IPS-15b (cell line): ENCODE measurements at regions not wholly inside any gene's neighbourhood (a gene's known extent, or its start where the extent isn't known, plus 50 kb on each side); places are given as distances from the start of the nearest gene placed in this dataset.
A peak's percentile ranks its signal among the peaks of the same experiment; 100 is the strongest.
"Not testable (repeated sequence)": the region's sequence is repeated elsewhere in the genome, so short reads cannot be mapped to it uniquely, and the experiment has no call there.

ENCODE experiments used
- H3K27me3 ChIP-seq: one replicate; pipeline ENCODE4 v1.6.1; 2013; ENCODE audit warnings: low read length; ENCODE audit not compliant: control insufficient read depth, insufficient read depth
- H3K36me3 ChIP-seq: one replicate; pipeline ENCODE4 v1.6.1; 2013; ENCODE audit warnings: low read length; ENCODE audit not compliant: control insufficient read depth, insufficient read depth
- H3K4me1 ChIP-seq: one replicate; pipeline ENCODE4 v1.6.1; 2013; ENCODE audit warnings: mild to moderate bottlenecking, low read length; ENCODE audit not compliant: control insufficient read depth, insufficient read depth
- H3K4me3 ChIP-seq: one replicate; pipeline ENCODE4 v1.5.1; 2013; ENCODE audit warnings: low read depth, low read length
- H3K9ac ChIP-seq: one replicate; pipeline ENCODE4 v1.6.1; 2013; ENCODE audit warnings: low read depth, mild to moderate bottlenecking, low read length
- H3K9me3 ChIP-seq: one replicate; pipeline ENCODE4 v1.6.1; 2013; ENCODE audit warnings: mild to moderate bottlenecking, low read length; ENCODE audit not compliant: control insufficient read depth, insufficient read depth

DNA sequence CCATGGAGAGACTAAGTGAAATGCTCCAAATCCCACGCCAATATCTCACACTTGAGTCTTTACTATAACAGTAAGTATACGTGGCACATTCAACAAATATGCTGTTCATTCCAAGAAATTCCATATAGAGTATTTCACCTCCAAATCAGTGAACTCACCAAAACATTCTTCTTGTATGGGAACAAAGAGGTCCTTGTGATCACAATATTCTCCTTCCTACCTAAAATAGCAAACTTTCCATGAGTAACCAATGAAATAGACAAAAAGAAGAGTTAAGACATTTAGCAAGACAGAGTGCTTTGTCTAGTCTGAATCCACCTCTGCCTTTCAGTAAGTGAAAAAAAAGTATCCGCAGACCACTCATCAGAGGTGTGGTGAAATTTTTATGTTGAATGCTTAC is 77.3 kb upstream of the NXPH1 start:
- Histone ChIP-seq H3K9ac (no peak overlapping the region), H3K36me3 (no peaks in the 10 kb centered on the region), H3K4me3 (no peak overlapping the region), H3K9me3 (no peaks in the 10 kb centered on the region), H3K4me1 (peaks cover 17% of the 10 kb centered on the region), H3K27me3 (no peaks in the 10 kb centered on the region)

DNA sequence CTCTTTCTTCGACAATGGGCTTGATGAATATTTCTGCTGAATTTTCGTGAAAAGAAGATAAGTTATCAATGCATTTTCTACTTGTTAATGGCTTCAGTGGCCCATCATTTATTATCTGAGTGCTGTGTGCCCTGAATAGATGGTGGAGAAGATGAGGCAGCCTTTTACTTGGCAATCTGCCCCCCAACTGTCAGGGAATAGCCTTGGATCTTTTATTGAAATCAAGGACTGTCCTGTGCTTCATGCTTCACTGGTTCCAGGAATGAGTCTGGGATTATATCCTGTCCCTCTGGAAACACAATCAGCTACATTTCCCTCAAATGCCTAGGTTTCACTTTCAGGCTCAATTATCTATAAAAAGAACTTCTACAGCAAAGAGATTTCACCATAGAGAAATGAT is 75.9 kb upstream of the NXPH1 start:
- Histone ChIP-seq H3K4me1 (peaks cover 29% of the 10 kb centered on the region), H3K9ac (no peak overlapping the region), H3K4me3 (no peak overlapping the region)

GRCh38 chr7:8360564-8361153 is 72.8 kb upstream of the NXPH1 start:
- H3K4me1 ChIP-seq: peaks cover 47% of the 10 kb centered on the region
- H3K27me3 ChIP-seq: no peaks in the 10 kb centered on the region
- H3K4me3 ChIP-seq: no peak overlapping the region
- no peaks in the 10 kb centered on the region for H3K36me3 ChIP-seq
- H3K9me3 ChIP-seq: no peaks in the 10 kb centered on the region
- H3K9ac ChIP-seq: peak overlapping the region; percentile 14

More for the DNA sequence above, 75.9 kb upstream of the NXPH1 start:
- Histone ChIP-seq H3K27me3 (no peaks in the 10 kb centered on the region), H3K9me3 (no peaks in the 10 kb centered on the region), H3K36me3 (no peaks in the 10 kb centered on the region)

DNA sequence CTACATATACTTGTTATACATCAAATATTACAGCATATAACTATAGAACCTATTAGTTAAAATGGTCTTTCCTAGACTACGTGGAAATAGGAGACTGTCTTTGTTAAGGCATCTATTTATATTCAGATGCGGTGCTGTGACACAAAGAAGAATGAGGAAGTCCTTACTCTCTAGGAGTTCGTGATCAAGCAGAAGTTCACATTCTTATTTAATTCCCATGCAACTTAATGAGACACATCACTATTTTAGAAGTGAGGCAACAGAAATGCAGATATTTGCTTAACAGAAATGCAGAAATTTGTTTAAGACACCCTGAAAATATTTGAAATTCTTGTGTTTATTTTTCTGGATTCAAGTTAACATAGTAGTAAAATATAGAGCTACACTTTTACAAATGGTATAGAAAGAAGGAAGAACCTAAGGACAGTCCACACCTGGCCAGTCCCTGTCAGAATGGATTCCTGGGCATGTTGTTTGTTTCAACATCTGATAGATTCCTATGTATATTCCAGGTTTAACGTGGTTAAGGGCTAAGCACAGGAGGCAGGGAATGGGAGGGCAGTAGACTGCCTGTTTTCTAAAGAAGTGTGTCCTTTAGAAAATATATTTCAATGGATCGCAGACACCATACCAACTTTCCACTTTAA is 70.6 kb upstream of the NXPH1 start:
- Histone ChIP-seq H3K4me1 (peaks cover 47% of the 10 kb centered on the region), H3K36me3 (no peaks in the 10 kb centered on the region), H3K4me3 (peak overlapping the region; percentile 4), H3K9ac (peak overlapping the region; percentile 9), H3K9me3 (no peaks in the 10 kb centered on the region), H3K27me3 (no peaks in the 10 kb centered on the region)

GRCh38 chr7:8363407-8364015 is 69.9 kb upstream of the NXPH1 start:
- no peaks in the 10 kb centered on the region for H3K27me3 ChIP-seq
- peak overlapping the region; percentile 9 for H3K9ac ChIP-seq
- peak overlapping the region; percentile 4 for H3K4me3 ChIP-seq
- H3K4me1 ChIP-seq: peaks cover 47% of the 10 kb centered on the region
- no peaks in the 10 kb centered on the region for H3K36me3 ChIP-seq
- no peaks in the 10 kb centered on the region for H3K9me3 ChIP-seq

DNA sequence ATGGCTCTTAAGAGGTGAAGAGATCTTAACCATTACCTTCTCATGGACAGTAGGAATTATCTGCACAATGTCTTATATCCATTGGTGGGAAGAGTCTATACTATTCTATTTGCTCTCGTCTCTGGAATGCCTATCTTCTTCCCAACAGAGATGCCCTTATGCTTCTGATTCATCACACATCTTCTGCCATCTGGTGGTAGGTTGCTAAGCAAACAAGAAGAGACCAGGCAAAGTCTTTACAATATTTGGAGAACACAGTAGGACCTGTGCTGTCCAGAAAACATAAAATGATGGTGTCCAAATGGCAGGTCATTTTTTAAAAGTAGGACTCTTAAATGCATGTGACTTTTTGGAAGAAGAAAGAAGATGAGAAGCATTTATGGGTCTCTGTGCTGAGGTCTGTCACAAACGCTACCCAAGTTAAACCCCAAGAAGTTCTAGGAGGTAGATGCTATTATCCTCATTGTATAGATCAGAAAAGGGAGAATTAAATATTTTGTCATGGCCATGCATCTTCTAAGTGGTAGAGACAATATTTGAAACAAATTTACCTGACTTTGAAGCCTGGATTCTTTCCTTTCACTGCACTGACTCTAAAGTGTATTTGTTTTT is 67.8 kb upstream of the NXPH1 start:
- Histone ChIP-seq H3K27me3 (no peaks in the 10 kb centered on the region), H3K9me3 (no peaks in the 10 kb centered on the region), H3K4me3 (no peak overlapping the region), H3K9ac (no peak overlapping the region), H3K36me3 (no peaks in the 10 kb centered on the region), H3K4me1 (peaks cover 35% of the 10 kb centered on the region)

GRCh38 chr7:8368007-8368406 is 65.4 kb upstream of the NXPH1 start:
- H3K4me3 ChIP-seq, H3K9ac ChIP-seq, H3K9me3 ChIP-seq, H3K36me3 ChIP-seq, H3K27me3 ChIP-seq: not testable (repeated sequence)
- H3K4me1 ChIP-seq: peaks cover 26% of the 10 kb centered on the region

DNA sequence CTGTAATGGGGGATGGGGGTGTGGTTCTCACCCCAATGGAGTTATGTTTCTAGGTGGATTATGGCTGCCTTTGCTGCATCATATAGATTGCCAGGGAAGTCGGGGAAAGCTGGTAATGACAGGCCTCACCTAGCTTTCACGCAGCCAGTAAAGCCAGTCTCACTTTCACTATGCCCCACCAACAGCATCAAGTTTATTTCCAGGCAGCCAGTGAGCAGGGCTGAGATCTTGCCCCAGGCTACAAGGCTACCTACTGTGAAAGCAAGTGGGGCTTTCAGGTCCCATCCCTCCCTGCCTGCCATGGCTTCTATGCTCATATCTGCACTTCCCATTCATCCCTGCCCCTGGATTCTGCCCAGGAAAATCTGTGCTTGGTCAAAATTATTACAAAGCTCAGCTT is 61.7 kb upstream of the NXPH1 start:
- Histone ChIP-seq H3K4me1 (peaks cover 11% of the 10 kb centered on the region), H3K9me3 (peaks cover 6% of the 10 kb centered on the region), H3K36me3 (no peaks in the 10 kb centered on the region), H3K4me3 (no peak overlapping the region), H3K9ac (no peak overlapping the region), H3K27me3 (no peaks in the 10 kb centered on the region)

DNA sequence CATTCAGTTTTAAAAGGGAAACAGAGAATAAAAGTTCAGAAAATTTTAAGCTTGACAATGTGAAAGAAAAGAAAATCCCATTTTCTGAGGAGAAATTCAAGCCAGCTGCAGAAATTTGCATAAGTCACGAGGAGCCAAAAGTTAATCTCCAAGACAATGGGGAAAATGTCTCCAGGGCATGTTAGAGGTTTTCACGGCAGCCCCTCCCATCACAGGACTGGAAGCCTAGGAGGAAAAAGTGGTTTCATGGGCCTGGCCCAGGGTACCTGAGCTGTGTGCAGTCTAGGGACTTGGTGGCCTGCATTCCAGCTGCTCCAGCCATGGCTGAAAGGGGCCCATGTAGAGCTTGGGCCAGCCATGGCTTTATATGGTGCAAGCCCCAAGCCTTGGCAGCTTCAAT is 59.6 kb upstream of the NXPH1 start:
- Histone ChIP-seq H3K4me1 (peaks cover 16% of the 10 kb centered on the region), H3K4me3 (no peak overlapping the region), H3K9me3 (peaks cover 6% of the 10 kb centered on the region), H3K9ac (no peak overlapping the region), H3K36me3 (no peaks in the 10 kb centered on the region), H3K27me3 (no peaks in the 10 kb centered on the region)

- H3K36me3 ChIP-seq: no peaks in the 10 kb centered on the region
- H3K4me3 ChIP-seq: no peak overlapping the region
- H3K9ac ChIP-seq: no peak overlapping the region
- peaks cover 3% of the 10 kb centered on the region for H3K9me3 ChIP-seq
- no peaks in the 10 kb centered on the region for H3K27me3 ChIP-seq
- H3K4me1 ChIP-seq: peaks cover 6% of the 10 kb centered on the region
These were observed 54.9 kb upstream of the NXPH1 start for GRCh38 chr7:8378349-8379019.

DNA sequence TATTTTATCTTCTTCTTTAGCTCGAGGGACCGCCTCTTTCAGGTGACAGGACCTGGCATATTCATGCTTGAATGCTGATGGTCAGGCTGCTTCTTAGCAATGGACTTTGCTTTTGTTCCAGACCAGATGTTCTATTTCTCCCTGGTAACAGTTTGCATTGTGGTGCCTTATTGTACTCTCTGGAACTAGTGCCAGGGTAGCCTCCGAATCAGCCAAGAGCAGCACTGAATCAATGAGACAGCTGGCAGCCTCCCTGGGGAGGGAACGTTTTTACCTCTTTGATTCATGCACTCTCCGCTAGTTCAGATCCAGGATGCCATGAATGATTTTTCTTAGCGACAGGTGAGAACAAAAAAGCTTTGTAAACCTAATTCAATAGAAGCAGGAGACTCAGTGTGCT is 54.1 kb upstream of the NXPH1 start:
- Histone ChIP-seq H3K36me3 (no peaks in the 10 kb centered on the region), H3K27me3 (no peaks in the 10 kb centered on the region), H3K4me1 (peaks cover 6% of the 10 kb centered on the region), H3K4me3 (no peak overlapping the region), H3K9me3 (peaks cover 3% of the 10 kb centered on the region), H3K9ac (no peak overlapping the region)
